ENCODE measurements at regions not wholly inside any gene's neighbourhood (a gene's known extent, or its start where the extent isn't known, plus 50 kb on each side); places are given as distances from the start of the nearest gene placed in this dataset.

DNA sequence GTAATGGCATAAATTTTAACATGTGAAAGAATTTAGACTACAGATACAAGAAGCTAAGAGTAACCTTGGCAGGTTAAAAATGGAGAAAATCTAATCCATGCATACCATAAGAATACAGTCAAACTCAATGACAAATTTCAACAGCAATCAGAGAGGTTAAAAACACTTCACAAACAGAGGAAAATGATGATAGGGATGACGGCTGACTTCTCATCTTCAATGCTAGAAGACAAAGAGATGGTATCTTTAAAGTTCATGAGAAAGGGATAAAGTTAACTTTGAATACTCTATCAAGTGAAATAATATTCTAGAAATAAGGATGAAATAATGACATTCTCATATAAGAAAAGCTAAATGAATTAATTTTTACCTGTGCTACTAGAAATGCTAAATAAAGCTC is 1130.2 kb upstream of the MIR17HG start:
- TF ChIP-seq POLR2A (IDR thresholded peaks at IDR 0.05) (no peak), EP300 (IDR thresholded peaks at IDR 0.05; ENCODE audit: low read depth) (no peak)
- TF ChIP-seq, protein P1, sequence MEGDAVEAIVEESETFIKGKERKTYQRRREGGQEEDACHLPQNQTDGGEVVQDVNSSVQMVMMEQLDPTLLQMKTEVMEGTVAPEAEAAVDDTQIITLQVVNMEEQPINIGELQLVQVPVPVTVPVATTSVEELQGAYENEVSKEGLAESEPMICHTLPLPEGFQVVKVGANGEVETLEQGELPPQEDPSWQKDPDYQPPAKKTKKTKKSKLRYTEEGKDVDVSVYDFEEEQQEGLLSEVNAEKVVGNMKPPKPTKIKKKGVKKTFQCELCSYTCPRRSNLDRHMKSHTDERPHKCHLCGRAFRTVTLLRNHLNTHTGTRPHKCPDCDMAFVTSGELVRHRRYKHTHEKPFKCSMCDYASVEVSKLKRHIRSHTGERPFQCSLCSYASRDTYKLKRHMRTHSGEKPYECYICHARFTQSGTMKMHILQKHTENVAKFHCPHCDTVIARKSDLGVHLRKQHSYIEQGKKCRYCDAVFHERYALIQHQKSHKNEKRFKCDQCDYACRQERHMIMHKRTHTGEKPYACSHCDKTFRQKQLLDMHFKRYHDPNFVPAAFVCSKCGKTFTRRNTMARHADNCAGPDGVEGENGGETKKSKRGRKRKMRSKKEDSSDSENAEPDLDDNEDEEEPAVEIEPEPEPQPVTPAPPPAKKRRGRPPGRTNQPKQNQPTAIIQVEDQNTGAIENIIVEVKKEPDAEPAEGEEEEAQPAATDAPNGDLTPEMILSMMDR (IDR thresholded peaks at IDR 0.05), result no peak
